Neural cell (in vitro differentiated cells): ENCODE measurements at regions not wholly inside any gene's neighbourhood (a gene's known extent, or its start where the extent isn't known, plus 50 kb on each side); places are given as distances from the start of the nearest gene placed in this dataset.

Source experiments
- CTCF ChIP-seq: fragments of 450-650 bp; IDR thresholded peaks from 2 replicates; pipeline ENCODE4 v1.5.1; 2014; ENCODE audit warnings: antibody characterized with exemption, mild to moderate bottlenecking, moderate library complexity; ENCODE audit not compliant: poor library complexity, severe bottlenecking
- EZH2 ChIP-seq: fragments of 200-600, 300-800 bp; shearing (Covaris generic), sonication (generic); IDR thresholded peaks from 2 replicates; pipeline ENCODE4 v1.6.1; 2014; ENCODE audit warnings: antibody characterized with exemption, low read length, borderline replicate concordance, mild to moderate bottlenecking; ENCODE audit not compliant: insufficient read depth, poor library complexity, severe bottlenecking

GRCh38 chr4:136088211-136088867 is 1444.0 kb downstream of the PCDH18 start:
- TF ChIP-seq CTCF (no peak), EZH2 (no peak)
